HG03280 (cell line): ENCODE measurements at regions not wholly inside any gene's neighbourhood (a gene's known extent, or its start where the extent isn't known, plus 50 kb on each side); places are given as distances from the start of the nearest gene placed in this dataset.
"Not testable (repeated sequence)": the region's sequence is repeated elsewhere in the genome, so short reads cannot be mapped to it uniquely, and the experiment has no call there.

ENCODE experiments used
- ATAC-seq: cut with Tn5 transposase; IDR thresholded peaks from one replicate; pipeline ENCODE4 v1.9.1; 2021; ENCODE audit warnings: mild to moderate bottlenecking, moderate library complexity; ENCODE audit not compliant: unreplicated experiment

DNA sequence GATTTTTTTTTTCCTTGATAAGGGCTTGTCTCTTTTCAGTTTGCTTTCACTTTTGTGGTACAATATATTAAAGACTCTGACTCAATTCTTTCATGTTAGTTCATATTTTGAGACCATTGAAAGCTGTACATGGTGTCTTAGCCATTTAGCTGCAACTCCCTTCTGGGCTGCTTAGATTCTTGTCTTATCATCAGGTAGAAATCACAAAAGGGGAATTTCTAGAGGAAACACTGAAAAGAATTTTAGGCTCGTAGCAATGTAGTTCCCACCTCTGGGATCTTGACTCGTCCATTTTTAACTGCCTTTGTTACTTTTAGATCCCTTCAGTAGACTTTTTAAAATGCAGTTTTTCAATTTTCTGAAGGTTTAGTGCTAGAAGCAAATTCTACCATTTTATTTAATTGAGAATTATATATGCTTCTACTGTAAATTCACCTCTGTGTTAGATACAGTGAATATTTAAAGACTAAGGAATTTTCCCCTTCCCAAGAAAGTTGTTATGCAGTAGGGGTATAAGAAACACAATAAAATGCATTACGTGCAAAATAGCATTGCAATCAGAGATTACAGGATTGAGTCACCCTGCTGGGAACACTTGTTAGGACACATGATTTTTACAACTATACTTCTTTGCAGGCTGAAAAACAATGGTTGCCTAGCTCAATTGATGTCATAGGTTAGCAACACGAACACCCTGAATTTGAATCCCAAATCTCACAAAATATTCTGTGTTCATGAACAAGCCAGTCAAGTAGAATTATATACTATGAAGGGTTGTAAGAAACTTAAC is 772.7 kb downstream of the PDCD6IP start:
- no peak for ATAC-seq

DNA sequence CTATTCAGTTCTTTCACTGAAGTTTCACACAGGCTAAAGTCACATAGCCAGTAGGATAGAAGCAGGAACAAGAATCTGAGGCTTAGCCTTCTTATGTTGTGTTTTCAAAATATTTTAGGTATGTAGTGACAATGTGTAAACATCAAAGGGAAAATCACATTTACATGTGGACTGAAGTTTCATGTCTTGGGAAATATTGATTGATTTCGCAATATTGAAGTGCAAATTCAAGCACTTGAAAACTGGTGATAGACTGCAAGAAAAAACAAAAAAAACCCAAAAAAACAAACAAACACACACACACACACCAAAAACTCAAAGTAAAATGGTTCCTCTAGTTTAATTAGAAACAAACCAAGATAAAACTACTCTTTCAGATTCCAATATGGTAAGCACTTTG is 773.3 kb downstream of the PDCD6IP start:
- ATAC-seq = no peak

- ATAC-seq = no peak
Measured at GRCh38 chr3:34575776-34576175, 777.3 kb downstream of the PDCD6IP start.

DNA sequence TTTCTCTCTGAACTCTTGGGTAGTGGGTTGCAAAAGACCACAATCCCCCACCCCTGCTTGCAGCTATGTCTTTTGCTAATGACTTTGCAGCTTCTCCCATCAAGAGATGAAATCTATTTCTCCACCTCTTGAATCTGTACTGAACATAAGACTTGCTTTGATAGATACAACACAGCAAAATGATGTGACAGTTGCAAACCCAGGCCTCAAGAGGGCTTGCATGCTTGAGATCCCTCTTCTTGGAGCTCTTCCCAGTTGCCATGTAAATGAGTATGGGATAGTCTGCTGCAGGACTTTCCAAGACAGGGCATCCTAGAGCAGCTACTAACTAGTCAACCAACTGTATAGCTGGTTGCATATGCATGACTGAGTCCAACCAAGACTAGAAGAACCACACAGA is 783.6 kb downstream of the PDCD6IP start:
- no peak for ATAC-seq

- no peak for ATAC-seq
Measured at GRCh38 chr3:34583451-34583850, 785.0 kb downstream of the PDCD6IP start.

DNA sequence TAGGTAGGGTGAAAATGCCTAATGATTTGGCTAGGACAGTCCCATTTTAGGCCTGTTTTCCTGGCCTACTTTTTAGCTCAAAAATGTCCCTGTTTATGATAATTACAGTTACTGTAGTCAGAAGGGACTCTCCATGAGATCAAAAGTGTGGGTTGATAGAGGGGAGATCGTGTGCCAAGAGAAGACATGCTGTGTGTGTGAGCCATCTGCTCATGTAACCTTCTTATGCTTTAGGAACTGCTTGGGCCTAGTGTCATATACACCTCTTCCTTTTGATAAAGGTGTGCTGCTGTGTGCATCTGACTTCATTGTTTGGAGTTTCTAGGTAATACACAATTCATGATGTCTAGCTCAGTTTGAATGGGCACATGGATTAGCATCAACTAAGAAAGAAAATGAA is 786.5 kb downstream of the PDCD6IP start:
- no peak for ATAC-seq

DNA sequence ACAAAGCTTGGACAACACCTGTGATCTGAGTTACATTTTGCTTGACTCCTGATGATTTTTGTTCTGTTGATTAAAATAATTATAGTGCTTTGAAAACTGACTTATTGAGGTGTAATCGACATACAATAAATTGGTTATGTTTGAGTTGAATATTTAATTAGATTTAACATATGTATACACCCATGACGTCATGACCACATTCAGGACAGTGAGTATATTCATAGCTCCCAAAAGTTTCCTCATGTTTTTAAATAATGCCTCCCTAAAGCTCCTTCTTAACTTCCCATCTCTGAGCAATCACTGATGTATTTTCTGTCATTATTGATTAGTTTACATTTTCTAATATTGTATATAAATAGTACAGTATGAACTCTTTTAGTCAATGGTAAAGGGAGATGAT is 801.2 kb downstream of the PDCD6IP start:
- ATAC-seq = no peak

DNA sequence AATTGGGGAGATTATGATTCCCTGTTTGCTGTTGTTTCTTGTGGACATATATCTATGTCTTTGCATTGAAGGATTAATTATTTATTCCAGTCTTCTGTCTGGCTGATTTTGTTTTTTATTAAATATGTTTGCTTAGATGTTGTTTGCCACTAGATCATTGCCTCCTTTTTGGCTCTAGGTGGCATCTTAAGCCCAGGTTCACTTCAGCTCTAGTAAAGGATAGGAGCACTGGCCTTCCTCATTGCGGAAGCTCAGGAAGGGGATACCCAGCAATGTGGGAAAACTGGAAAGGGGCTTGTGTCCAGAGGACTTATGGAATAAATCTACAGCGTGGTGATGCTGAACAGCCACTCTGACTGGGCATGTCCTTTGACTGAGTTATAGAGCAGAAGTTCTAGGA is 821.6 kb downstream of the PDCD6IP start:
- ATAC-seq = no peak

- no peak for ATAC-seq
Measured at GRCh38 chr3:34626699-34627098, 828.3 kb downstream of the PDCD6IP start.

DNA sequence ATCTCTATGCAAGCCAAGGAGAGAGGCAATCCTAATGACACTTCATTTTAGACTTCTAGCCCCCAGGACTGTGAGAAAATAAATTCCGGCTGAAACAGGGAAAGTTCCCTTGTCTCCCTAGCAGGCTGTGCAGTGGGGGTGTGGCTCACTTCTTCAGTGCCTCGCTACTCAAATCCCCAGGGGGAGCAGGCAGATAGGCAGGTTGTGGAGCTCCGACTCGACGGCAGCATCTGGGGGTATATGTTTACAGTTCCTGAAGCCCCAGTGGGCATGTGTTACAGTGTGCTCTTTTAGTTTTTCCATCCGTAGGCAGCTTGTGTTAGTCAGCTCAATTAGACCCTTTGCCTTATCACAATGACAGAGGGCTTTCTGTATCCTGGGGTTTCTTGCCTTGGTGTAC is 836.5 kb downstream of the PDCD6IP start:
- ATAC-seq = no peak

DNA sequence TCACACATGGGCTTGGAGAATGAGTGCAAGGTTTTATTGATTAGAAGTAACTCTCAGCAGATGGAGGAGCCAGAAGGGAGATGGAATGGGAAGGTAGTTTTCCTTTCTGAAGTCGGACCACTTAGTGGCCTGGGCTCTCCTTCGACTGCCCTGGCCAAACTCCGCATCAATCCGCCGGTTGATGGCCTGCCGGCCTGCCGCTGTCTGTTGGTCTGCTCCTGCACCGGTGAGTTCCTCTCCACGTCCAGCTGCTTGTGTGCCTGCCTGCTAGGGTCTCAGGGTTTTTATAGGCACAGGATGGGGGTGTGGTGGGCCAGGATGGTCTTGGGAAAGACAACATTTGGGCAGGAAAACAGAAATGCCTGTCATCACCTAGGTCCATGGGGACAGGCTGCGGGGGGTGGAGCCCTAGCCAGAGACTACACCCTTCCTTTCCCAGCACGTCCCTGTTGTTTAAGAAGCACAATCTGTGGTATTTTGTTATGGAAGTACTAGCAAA is 837.0 kb downstream of the PDCD6IP start:
- ATAC-seq = no peak

DNA sequence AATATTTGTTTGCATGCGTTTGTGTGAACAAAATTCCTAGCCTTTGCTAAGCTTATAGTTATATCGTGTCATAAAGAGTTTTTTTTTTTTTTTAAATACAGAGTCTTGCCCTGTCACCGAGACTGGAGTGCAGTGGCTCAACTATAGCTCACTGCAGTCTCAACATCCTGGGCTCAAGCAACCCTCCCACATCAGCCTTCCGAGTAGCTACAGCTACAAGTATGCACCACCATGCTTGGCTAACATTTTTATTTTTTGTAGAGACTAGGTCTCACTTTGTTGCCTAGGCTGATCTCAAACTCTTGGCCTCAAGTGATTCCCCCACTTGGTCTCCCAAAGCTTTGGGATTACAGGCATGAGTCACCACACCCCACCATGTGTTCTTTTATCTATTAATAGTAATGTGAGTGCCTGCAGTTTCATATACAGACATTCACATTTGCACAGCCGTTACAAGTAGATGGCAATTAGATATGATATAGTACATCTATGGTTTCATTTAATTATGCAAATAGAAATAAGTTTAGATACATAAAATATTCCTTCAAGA is 848.6 kb downstream of the PDCD6IP start:
- ATAC-seq = no peak

- ATAC-seq = no peak
Measured at GRCh38 chr3:34650131-34650530, 851.7 kb downstream of the PDCD6IP start.

GRCh38 chr3:34668915-34669314 is 870.5 kb downstream of the PDCD6IP start:
- ATAC-seq = no peak

DNA sequence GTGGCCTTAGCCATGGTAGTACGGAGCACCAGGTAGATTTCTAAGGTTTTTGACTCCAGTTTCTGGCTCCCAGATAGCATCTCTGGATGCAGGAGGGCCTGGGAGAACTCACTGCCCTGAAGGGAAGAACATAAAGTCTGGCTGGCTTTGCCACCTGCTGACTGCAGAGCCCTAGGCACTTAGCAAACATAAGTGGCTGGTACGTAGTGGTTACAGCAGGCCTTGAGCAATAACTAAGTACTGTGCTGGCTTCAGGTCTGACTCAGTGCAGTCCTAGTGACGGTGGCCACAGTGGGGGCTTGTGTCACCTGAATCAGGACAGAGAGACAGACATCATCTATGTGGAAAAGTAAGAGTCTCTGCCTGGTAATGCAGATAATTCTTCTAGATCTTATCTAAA is 871.1 kb downstream of the PDCD6IP start:
- ATAC-seq = no peak

- ATAC-seq = no peak
Measured at GRCh38 chr3:34675383-34676120, 877.1 kb downstream of the PDCD6IP start.

- no peak for ATAC-seq
Measured at GRCh38 chr3:34676436-34676835, 878.0 kb downstream of the PDCD6IP start.

DNA sequence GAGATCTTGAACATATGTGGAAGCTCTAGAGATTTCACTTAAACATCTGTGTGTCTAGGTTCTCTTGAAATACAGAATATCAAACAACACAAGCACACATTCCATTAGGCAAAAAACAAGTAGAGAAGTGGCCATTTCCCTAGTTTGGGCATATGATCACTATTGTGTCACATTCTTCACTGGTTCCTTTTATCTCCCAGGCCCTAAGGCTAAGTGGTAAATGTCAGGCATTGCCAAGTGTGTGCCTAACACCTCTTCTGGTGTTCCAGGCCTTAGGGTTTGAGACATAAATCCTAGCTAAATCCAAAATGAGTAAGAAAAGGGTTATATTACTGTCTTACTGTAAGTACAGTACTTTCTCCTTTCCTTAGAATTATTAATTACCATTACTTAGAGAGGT is 880.1 kb downstream of the PDCD6IP start:
- ATAC-seq = no peak

GRCh38 chr3:34679055-34679454 is 880.6 kb downstream of the PDCD6IP start:
- ATAC-seq = not testable (repeated sequence)

DNA sequence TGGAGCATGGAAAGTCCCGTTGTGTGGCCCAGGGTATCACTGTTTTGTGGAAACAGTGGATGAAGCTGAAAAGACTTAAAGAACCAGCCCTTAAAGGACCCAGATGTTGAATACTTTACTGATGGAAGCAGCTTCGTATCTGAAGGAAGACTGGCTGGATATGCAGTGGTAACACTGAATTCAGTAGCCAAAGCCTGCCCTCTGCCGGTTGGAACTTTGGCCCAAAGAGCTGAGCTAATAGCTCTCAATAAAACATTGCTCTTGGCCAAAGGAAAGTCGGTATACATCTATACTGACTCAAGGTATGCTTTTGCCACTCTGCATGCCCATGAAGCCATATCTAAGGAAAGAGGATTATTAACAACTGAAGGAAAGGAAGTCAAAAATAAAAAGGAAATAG is 885.4 kb downstream of the PDCD6IP start:
- no peak for ATAC-seq

- ATAC-seq = no peak
Measured at GRCh38 chr3:34686541-34686940, 888.1 kb downstream of the PDCD6IP start.

DNA sequence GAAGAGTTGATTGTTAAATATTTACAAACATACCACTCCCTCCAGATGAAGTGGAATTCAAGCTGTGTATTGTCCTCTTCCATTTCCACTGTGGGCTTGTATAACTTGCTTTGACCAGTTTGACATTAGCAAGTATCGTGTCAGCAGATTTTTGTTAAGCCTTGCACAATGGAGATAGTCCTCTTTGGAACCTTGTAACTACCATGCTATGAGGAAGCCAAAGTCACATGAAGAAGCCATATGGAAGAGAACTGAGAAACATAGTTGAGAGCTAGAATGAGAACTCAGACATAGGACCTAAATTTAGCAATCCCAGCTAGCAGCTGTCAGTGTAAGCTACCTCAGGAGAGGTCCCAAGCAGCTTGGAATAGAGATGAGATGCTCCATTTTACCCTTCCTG is 889.2 kb downstream of the PDCD6IP start:
- ATAC-seq = no peak
